GM23338 (cell line): ENCODE measurements at regions not wholly inside any gene's neighbourhood (a gene's known extent, or its start where the extent isn't known, plus 50 kb on each side); places are given as distances from the start of the nearest gene placed in this dataset.

ENCODE experiments used
- CREB1 ChIP-seq: fragments of 250-450 bp; sonication (Bioruptor Pico); IDR thresholded peaks from 2 replicates; pipeline ENCODE4 v1.5.0; 2020; ENCODE audit warnings: low read depth, mild to moderate bottlenecking, moderate library complexity
- EZH2 ChIP-seq: fragments of 200-600 bp; sonication (generic); IDR thresholded peaks from one replicate; pipeline ENCODE4 v1.8.0; 2017; ENCODE audit warnings: antibody characterized with exemption, mild to moderate bottlenecking, low read depth; ENCODE audit not compliant: unreplicated experiment
- EZH2phosphoT487 ChIP-seq: fragments of 200-600 bp; sonication (generic); IDR thresholded peaks from one replicate; pipeline ENCODE4 v1.8.1; 2018; ENCODE audit warnings: antibody characterized with exemption; ENCODE audit not compliant: unreplicated experiment
- JUNB ChIP-seq: IDR thresholded peaks from one replicate; pipeline ENCODE4 v1.6.1; 2016; ENCODE audit warnings: antibody characterized with exemption; ENCODE audit not compliant: unreplicated experiment
- NANOG ChIP-seq: IDR thresholded peaks from 2 replicates; pipeline ENCODE4 v1.6.1; 2016; ENCODE audit warnings: antibody characterized with exemption, borderline replicate concordance
- POLR2AphosphoS5 ChIP-seq: IDR thresholded peaks from 2 replicates; pipeline ENCODE4 v1.6.1; 2016; ENCODE audit warnings: antibody characterized with exemption, low read depth
- STAT1 ChIP-seq: IDR thresholded peaks from one replicate; pipeline ENCODE4 v1.6.1; 2016; ENCODE audit warnings: antibody characterized with exemption; ENCODE audit not compliant: unreplicated experiment
- ZNF114 ChIP-seq: fragments of 250-450 bp; sonication (Bioruptor Pico); IDR thresholded peaks from 2 replicates; pipeline ENCODE4 v1.5.0; 2020; ENCODE audit warnings: mild to moderate bottlenecking, moderate library complexity
- ZNF331 ChIP-seq: fragments of 250-450 bp; sonication (Bioruptor Pico); IDR thresholded peaks from 2 replicates; pipeline ENCODE4 v1.5.0; 2020; ENCODE audit warnings: low read depth, mild to moderate bottlenecking, moderate library complexity
- TF ChIP-seq, protein P1 (sequence below), 2 experiments: fragments of 200-600 bp in 1 of 2; sonication (generic) in 1 of 2; conservative IDR thresholded peaks; 2 replicates each; pipeline versions ENCODE4 v1.5.1 to v1.6.1; 2016 to 2017; ENCODE audit warnings: antibody characterized with exemption in 2 of 2, low read depth in 2 of 2, mild to moderate bottlenecking in 2 of 2, moderate library complexity in 1 of 2
- TF ChIP-seq, protein P2 (sequence below): IDR thresholded peaks from one replicate; pipeline ENCODE4 v1.6.1; 2018; ENCODE audit warnings: antibody characterized with exemption; ENCODE audit not compliant: unreplicated experiment
- TF ChIP-seq, protein P3 (sequence below): IDR thresholded peaks from 2 replicates; pipeline ENCODE4 v1.6.1; 2016; ENCODE audit warnings: antibody characterized with exemption

DNA sequence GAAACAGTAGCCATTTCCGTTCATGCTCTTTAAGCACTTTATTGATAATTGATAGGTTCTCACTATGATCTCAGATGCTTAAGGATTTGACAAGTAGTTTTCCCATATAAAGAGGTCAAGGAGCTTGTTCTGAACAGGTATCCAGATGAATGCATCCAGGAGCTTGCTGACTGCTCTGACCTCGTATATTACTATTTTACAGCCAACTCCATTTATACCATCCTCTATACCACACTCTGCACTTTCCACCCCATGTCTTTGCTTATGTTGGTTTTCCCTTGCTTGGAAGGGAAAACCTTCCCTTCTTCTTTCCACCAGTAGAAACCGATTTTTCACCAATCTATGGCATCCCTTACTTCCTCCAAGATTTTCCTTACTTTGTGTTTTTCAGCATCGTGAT lies 107.2 kb downstream of the LHX9 start:
- TF ChIP-seq, protein P1, sequence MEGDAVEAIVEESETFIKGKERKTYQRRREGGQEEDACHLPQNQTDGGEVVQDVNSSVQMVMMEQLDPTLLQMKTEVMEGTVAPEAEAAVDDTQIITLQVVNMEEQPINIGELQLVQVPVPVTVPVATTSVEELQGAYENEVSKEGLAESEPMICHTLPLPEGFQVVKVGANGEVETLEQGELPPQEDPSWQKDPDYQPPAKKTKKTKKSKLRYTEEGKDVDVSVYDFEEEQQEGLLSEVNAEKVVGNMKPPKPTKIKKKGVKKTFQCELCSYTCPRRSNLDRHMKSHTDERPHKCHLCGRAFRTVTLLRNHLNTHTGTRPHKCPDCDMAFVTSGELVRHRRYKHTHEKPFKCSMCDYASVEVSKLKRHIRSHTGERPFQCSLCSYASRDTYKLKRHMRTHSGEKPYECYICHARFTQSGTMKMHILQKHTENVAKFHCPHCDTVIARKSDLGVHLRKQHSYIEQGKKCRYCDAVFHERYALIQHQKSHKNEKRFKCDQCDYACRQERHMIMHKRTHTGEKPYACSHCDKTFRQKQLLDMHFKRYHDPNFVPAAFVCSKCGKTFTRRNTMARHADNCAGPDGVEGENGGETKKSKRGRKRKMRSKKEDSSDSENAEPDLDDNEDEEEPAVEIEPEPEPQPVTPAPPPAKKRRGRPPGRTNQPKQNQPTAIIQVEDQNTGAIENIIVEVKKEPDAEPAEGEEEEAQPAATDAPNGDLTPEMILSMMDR (conservative IDR thresholded peaks at IDR 0.05; ENCODE audit: low read depth in 2 of 2), result no peak
- TF ChIP-seq ZNF331 (CRISPR knock-in tag) (no peak), EZH2 (no peak), EZH2phosphoT487 (no peak), JUNB (no peak), POLR2AphosphoS5 (no peak), CREB1 (CRISPR knock-in tag) (no peak), STAT1 (no peak), NANOG (no peak), ZNF114 (no peak)
- TF ChIP-seq, protein P2, sequence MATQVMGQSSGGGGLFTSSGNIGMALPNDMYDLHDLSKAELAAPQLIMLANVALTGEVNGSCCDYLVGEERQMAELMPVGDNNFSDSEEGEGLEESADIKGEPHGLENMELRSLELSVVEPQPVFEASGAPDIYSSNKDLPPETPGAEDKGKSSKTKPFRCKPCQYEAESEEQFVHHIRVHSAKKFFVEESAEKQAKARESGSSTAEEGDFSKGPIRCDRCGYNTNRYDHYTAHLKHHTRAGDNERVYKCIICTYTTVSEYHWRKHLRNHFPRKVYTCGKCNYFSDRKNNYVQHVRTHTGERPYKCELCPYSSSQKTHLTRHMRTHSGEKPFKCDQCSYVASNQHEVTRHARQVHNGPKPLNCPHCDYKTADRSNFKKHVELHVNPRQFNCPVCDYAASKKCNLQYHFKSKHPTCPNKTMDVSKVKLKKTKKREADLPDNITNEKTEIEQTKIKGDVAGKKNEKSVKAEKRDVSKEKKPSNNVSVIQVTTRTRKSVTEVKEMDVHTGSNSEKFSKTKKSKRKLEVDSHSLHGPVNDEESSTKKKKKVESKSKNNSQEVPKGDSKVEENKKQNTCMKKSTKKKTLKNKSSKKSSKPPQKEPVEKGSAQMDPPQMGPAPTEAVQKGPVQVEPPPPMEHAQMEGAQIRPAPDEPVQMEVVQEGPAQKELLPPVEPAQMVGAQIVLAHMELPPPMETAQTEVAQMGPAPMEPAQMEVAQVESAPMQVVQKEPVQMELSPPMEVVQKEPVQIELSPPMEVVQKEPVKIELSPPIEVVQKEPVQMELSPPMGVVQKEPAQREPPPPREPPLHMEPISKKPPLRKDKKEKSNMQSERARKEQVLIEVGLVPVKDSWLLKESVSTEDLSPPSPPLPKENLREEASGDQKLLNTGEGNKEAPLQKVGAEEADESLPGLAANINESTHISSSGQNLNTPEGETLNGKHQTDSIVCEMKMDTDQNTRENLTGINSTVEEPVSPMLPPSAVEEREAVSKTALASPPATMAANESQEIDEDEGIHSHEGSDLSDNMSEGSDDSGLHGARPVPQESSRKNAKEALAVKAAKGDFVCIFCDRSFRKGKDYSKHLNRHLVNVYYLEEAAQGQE, result no peak
- TF ChIP-seq, protein P3, sequence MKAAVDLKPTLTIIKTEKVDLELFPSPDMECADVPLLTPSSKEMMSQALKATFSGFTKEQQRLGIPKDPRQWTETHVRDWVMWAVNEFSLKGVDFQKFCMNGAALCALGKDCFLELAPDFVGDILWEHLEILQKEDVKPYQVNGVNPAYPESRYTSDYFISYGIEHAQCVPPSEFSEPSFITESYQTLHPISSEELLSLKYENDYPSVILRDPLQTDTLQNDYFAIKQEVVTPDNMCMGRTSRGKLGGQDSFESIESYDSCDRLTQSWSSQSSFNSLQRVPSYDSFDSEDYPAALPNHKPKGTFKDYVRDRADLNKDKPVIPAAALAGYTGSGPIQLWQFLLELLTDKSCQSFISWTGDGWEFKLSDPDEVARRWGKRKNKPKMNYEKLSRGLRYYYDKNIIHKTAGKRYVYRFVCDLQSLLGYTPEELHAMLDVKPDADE, result no peak
